ENCODE measurements at regions not wholly inside any gene's neighbourhood (a gene's known extent, or its start where the extent isn't known, plus 50 kb on each side); places are given as distances from the start of the nearest gene placed in this dataset.
"Not testable (repeated sequence)": the region's sequence is repeated elsewhere in the genome, so short reads cannot be mapped to it uniquely, and the experiment has no call there.

DNA sequence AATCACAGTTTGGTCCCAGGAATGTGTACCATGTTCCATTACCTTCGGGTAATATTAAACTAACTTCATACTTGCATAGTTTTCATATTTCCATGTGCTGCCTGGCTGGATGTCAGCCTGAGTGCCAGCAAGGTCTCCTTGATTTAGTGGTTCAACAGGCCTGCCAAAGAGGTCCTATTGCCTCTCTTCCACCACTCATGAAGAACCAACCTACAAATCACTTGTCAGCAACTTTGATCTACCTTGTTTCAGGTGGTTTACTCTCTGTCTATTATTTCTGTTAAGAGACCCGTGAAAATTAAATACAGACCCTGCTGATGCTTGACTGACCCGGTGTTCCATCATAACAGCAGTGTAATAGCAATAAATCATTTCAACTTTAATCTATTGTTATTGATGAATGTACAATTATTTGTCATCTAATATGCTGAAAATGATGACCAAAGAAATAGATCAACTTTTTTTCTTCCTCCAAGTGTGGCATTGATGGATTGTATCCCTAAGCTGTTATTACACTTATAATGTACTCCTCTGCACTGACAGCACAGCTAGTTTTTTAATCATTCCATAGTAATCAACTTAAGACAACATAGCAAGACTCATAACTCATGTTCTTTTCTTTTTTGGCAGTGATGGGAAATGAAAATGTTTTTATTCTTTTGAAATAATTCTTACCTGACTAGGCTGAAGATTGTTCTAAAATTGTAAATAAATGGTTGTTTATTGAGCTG, 1220.2 kb upstream of the ACVR2A start:
- DNase-seq = no peak

DNA sequence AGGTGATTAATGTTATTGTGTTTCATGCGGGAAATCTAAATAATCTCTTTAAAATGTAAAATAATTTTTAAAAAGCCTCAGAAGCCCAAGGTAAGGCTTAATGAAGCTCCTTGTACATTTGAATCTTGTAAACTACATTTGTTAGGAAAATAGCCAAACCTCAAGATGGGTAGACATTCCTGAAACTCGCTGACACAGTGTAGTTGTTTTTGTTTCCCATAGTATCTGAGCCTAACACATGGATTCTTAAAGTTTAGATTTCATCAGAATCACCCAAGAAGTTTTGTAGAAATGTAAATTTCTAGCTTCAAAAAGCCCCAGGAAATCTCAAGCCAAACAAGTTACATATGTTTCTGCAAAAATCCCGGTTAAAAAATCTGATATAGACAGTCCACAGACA, 1221.1 kb upstream of the ACVR2A start:
- DNase-seq = no peak

DNA sequence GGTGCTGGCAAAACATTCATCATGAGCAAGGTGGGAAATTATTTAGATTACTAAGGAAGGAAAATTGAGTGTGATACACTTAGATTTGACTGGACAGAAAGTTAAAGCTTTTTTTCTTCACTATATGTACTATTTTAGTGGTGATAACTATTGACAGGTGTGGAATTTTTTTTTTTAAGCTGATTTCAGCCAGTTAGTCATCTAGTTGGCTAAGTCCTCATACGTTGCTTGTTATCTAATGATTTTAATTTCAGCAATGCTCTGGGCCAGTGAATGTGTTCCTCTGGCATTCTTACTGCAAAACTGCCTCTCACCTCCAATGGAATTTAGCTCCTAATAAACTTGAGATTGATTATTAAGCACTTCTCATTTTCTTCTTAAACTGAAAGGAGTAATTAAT, 1223.2 kb upstream of the ACVR2A start:
- DNase-seq = no peak

DNA sequence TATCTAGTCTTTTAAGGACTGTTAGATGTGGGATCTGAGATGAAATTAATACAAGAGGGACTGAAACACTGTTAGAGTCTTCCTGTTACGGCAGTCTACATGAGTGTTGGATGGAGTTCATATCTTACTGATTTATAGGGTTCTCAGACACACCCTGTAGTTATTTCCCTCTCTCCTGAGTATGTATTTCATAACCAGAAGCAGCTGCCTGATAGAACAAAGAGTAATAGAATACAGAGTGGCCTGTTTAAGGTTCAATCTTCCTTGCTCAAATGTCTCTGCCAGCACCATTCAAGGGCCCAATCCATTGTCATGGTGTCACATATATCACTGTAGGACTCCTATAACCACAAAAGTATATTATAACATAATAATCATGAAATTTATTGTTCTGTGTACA, 1229.1 kb upstream of the ACVR2A start:
- DNase-seq = no peak

DNA sequence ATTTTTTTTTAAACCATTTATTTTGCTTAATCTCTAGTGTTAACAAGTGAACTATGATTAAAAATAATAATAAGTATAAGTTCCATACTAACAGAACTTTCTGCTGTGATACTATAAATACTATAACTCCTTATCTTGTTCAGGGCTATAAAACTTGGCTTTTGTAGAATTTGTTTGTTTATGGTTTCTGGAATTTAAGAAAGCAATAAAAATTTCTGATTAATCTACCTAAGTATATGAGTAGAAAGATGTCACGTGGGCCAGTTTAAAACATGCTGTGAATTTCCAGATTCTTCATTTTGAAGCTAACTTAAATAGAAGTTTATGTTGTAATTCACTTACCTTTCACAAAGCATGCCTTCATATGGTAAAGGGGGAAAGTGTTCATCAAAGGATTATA, 1236.3 kb upstream of the ACVR2A start:
- DNase-seq = no peak

DNA sequence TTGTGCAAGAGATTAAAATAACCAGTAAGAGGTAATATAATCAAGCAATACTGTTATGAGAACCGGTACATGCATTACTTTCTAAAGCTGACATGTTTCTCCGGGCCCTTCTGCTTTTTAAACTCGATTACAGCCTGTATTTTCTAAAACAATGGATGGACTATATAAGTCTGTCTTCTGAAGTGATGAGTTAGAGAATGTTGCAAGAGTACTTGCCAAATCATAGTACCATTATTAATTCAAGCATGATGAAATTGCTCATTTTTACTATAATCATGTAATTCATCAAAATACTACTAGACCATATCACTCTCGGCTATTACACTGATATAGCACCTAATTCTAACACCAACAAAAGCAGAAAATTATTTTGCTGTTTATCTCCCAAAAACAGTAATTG, 1240.3 kb upstream of the ACVR2A start:
- DNase-seq = no peak

DNA sequence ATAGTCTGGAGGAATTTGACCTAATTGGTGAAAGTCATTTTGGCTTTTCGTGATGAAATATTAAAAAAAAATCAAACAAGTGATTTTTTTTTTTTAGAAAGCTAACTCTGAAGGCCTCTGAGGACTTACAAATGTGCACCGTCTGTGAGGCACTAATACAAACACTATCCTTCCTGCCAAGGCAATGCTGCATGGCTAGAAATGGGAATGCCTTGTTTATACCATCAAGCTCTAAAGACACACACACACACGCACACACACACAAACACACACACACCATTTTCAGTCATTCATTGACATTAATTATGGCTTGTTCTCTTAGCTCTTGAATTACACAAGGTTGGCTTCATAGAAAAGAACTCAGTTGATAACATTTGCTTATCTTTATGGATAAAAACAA, 1242.0 kb upstream of the ACVR2A start:
- DNase-seq = no peak

DNA sequence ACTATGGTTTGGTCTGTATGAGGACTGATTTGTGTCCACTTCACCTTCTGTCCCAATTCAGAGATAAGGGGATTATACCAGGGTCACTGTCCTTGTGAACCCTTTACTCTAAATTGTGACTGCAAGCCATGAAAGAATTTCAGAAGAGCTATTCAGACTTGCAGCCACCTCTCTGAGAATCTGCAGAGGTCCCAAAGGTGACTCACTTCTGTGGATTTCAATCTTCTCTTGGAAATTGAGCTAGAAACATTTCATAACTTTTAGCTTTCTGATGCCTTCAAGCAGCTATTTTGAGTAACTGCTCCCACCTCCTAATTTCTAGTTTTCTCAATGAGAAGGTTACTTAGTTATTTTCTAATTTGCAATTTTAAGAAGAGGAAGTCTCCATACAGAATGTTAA, 1242.4 kb upstream of the ACVR2A start:
- no peak for DNase-seq

DNA sequence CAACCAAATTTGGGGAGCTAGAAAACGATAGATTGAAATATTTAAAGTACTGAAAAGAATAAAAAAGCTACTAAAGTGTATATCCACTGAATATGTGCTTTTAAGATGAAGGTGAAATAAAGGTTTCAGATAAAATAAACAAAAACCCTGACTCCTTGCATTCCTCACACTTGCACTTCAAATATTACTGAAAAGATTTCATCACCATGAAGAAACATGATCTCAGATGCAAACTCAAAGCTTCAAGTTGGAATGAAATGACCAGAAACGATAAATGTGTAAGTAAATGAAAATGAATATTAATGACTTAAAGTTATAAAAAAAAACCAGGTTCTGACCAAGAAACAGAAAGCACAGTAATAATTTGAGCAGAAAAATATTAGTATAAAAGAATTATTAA, 1246.0 kb upstream of the ACVR2A start:
- DNase-seq = no peak

DNA sequence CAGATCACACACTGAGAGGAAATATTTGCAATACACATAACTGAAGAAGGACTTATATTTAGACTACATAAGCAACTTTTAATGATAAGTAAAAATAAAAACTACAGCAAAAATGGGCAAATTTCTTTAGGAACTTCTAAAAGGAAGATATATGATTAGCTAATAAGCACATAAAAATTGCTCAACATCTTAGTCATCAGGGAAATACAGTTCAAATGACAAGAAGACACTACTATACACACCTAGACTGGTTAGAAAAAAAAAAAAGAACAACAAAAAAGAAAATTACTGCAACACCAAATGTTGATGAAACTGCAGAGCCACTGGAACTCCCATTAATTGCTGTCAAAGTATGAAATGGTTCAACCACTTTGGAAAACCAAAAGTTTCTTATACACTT, 1247.5 kb upstream of the ACVR2A start:
- no peak for DNase-seq

DNA sequence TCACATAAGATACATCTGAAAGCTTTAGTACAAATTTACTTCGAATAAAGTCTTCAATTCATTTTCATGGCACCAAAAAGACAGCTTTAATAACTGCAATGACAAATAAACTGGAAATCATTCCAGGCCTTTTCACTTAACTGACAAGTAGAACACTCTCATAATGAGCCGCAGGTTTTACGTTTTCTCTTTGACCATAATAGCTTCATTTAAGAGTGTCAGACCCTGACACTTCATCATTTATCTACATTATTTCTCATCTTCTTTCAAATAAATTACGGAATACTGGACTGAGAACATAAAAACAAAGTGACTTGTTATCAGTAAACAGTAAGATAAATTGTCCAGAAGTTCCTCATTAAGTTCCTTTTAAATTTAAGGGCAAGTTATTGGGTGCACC, 1252.9 kb upstream of the ACVR2A start:
- DNase-seq = no peak

DNA sequence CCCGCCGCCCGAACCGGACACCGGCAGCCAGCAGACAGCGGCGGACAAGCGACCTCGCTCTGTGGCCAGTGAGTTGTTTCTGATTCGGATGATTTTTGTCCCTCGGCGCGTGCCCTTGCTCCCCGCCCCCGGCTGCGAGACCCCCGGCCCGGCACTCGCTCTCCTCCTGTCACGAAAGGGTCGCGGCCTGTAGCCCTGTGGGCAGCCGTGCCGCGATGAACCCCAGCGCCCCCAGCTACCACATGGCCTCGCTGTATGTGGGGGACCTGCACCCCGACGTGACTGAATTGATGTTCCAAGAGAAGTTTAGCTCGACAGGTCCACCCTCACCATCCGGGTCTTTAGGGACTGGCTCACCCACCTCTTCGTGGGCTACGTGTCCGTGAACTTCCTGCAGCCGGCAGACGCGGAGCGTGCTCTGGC, 1257.5 kb upstream of the ACVR2A start:
- no peak for DNase-seq

DNA sequence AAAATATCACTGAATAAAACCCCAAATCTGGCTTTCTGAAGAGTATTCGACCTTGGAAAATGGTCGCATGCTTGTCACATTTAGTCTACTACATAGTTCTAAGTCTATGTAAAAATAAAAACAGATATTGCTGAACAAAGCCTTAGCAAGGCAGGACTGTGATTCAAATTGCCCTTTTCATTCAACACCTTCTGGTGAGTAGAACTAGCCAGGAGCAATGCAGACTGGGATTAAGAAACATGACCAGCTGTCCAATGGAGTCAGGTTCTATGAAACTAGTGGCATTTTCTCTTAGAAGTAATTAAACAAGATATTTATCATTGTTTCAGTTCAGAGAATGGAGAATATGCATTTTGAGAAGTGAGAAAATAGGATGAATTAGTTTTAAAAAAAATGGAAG, 1260.5 kb upstream of the ACVR2A start:
- no peak for DNase-seq

DNA sequence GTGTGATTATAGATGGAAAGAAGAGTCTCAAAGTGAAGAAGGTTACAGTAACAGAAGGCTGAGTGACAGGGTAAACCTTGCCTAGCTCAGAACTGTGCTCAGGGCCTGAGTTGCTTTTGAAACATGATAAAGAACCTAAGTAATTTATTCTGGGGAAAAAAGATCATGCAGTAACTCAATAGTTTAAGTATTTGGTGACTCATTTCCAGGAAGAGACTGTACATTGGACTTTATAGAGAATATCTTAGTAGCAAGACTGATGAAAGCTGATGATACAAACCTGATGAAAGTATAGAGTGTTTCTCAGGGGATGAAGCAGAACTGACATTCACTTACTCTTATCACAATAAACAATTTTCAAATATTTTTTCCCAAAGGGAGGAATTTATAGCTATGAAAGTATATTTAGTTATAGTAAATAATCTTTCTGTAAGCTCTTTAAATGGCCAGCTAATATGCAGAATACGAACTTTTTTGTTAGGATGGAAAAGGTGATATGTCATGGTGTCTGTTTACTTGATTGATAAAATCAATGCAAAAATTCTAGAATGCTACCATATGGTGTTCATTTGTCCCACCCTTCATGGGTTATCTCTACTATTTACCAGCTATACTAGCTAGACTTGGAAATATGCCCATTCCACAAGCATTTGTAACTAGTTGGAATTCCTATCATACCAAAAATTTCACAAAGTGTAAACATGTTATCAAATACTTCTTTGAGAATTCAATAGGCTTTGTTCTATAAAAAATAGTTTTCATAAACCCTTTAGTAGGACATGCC, 1265.5 kb upstream of the ACVR2A start:
- no peak for DNase-seq

DNA sequence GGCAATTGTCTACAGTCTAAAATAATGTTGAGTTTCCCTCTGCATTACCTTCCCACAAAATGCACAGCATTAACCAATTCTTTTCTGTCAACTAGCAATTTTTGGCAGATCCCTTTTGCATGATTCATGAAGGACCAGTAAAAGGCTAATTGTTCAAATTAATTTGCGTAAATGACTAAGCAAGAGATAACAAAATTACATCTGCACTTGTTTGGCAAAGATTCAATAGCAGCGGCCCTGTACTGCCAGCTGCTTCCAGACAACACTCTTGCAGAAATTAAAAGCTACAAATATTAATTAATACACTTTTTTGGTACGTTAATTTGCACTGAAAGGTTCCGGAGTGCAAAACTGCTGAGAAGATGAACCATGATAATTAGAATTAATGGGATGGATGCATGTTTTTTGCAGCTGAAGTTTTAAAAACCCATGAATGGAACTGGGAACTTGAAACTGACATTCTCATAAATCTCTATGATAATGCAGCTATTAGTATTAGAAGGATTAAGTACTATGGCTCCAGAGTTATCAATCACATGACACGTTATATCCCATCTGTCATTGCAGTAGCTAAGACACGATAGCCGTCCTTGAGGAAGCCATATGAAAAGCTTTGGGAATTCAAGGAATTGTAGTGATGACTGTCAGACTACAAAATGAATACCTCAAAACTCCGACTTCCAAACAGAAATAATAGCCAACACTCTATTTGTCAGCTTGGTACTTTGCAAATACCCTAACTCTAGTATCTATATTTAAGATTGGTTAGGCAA, 1268.3 kb upstream of the ACVR2A start:
- DNase-seq = no peak

DNA sequence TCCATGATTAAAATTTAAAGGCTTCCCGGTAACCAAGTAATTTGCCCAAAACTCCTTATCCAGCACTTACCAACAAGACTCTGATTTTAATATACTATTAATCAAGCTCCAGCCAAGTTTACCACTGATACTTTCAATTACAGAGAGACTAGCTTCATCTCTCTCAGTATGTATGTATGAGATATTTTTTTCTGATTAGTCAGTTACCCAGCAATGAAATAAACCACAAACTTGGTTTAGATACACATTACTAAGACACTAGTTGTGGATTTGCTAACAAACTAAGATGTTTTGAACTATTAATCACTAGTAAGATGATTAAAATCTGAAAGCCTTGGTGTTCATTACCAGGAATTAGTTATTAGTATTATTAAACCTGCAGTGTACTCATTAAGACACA, 1272.2 kb upstream of the ACVR2A start:
- DNase-seq = no peak

DNA sequence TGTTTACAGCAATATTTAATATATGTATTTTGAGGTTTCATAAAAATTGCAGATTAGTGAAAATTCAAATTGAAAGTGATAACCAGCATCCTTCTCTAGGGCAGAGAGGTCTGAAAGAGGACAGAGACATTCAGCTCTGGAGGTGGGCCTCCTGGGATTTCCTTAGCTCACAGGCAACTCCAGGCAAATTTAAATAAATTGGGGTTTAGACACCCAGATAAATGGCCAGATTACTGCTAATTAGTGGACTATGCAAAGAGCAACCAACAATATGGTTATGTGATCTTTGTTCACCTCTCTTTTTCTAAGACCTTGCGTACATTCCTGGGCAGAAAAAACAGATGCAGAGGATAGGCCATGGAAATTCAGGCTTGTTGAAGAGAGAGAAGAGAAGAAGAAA, 1282.8 kb upstream of the ACVR2A start:
- DNase-seq = no peak

DNA sequence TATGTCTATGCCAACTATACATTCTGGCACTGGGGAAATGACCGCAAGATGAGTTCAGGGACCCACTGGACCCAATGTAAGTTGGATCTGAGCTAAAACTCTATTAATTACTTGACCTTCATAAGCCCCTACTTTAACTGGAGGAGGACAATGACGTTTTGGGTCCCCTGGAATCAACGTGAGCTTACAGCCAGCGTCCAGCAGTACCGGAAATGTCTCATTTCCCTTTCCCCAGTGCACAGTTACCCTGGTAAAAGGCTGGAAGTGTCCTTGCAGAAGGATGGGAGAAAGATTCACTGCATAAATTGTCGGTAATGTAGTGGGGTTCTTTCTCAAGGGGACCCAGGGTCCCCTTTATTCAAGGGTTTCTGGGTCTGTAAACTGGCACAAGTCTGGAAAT, 1297.6 kb upstream of the ACVR2A start:
- no peak for DNase-seq

DNA sequence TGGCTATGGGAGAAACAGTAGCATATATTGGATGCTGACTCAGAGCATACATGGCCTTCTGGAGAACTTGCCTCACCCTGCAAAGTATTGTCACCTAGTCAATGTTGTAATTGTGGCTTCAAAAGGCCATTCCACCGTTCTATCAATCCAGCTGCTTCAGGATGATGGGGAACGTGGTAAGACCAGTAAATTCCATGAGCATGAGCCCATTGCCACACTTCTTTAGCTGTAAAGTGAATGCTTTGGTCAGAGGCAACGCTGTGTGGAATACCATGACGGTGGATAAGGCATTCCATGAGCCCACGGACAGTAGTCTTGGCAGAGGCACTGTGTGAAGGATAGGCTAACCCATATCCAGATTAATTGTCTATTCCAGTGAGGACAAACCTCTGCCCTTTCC, 1300.1 kb upstream of the ACVR2A start:
- DNase-seq = no peak

DNA sequence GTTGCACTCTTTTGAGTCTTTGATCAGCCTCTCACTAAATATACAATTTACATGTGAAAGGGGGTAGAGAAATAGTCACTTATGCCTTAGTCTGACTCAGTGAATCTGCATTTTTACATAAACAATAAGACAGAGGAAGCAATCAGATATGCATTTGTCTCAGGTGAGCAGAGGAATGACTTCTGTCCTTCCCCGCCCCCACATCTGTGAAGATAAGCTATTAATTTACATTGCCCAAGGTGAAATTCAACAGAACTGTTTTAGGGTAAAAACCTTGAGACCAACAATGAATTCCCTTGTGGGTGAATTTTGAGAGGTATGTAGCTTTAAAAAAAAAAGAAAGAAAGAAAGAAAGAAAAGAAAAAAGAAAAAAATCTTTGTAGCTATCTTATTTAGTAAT, 1302.9 kb upstream of the ACVR2A start:
- DNase-seq = no peak

DNA sequence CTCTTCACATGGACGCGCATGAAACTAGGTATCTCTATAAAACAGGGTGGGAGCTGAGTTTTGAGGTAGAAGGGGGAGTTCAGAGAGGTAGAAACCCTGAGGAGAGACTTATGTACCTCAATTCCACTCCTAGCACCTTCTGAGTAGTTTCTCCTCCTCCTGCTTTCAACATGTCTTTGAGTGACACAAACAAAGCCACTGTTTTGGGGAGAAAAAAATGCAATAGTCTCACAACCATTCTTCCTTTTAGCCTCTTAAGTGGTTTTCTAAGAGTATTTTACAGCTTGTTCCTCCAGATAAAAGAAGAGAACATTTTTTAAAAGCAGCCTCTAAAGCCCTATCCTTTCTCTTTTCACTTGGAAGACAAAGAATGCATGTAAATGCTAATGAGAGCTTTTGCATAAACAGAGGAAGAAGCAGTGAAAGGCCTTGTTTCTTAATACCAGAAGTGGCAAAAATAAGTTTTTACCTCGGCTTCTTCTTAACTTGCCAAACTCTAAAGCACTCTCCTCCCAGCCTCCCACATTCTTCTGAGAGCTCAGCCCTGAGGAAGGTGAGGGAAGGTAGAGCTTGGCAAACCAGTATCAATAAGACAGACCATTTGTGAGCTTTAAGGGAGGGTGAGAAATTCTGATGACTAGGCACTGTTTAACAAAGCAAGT, 1304.4 kb upstream of the ACVR2A start:
- DNase-seq = no peak

DNA sequence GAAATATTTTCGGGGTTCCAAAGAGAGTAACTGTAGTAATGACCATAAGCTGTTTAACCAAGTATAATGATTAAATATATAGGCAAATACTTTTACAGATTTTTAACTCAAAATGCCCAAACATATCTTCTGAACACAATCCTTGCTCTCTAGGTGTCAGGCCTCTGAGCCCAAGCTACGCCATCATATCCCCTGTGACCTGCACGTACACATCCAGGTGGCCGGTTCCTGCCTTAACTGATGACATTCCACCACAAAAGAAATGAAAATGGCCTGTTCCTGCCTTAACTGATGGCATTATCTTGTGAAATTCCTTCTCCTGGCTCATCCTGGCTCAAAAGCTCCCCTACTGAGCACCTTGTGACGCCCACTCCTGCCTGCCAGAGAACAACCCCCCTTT, 1305.1 kb upstream of the ACVR2A start:
- not testable (repeated sequence) for DNase-seq

DNA sequence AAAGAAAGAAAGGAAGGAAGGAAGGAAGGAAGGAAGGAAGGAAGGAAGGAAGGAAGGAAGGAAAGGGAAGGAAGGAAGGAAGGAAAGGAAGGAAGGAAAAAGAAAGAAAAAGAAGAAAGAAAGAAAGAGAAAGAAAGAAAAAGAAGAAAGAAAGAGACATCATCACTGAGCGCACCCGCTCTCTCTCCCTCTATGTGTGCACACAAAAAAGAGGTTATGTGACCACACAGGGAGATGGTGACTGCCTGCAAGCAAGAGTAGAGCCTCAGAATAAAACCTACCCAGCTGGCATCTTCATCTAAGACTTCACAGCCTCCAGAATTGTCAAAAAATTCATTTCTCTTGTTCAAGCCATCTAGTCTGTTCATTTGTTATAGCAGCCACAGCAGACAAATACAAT, 1307.4 kb upstream of the ACVR2A start:
- no peak for DNase-seq

Measured in inflammatory macrophage treated with lipopolysaccharide for 4 hours (primary cell).